Right lobe of liver (tissue), 6 donors: ENCODE measurements at regions not wholly inside any gene's neighbourhood (a gene's known extent, or its start where the extent isn't known, plus 50 kb on each side); places are given as distances from the start of the nearest gene placed in this dataset.

Experiments used
- ATAC-seq, 4 donors: fragments of 200-7000 bp; cut with Tn5 transposase; one replicate each; pipeline ENCODE4 v1.9.1; 2020; ENCODE audit warnings: mild to moderate bottlenecking in 4 of 4, moderate library complexity in 4 of 4
- DNase-seq, 3 donors: peaks; one replicate each; pipeline ENCODE4 v3.0.0-alpha.2; 2020
- H3K27ac ChIP-seq, 3 donors: fragments of 200-600 bp; one replicate each; pipeline ENCODE4 v1.8.0; 2022
- H3K27me3 ChIP-seq, 2 donors: fragments of 200-600 bp; one replicate each; pipeline ENCODE4 v1.8.0; 2022
- H3K36me3 ChIP-seq, 4 donors: fragments of 200-600 bp; sonication (generic) in 1 of 4; one replicate each; pipeline versions ENCODE4 v1.5.1 to v1.8.0; 2017 to 2022; ENCODE audit warnings: control low read depth in 1 of 4
- H3K4me1 ChIP-seq, 4 donors: fragments of 200-600 bp; sonication (generic) in 1 of 4; one replicate each; pipeline versions ENCODE4 v1.5.1 to v1.8.0; 2017 to 2022; ENCODE audit warnings: control low read depth in 1 of 4
- H3K4me3 ChIP-seq, 3 donors: fragments of 200-600 bp; one replicate each; pipeline ENCODE4 v1.8.0; 2022
- H3K9me3 ChIP-seq, 4 donors: fragments of 200-600 bp; sonication (generic) in 1 of 4; one replicate each; pipeline versions ENCODE4 v1.5.1 to v1.8.0; 2017 to 2022; ENCODE audit warnings: control low read depth in 1 of 4
- CTCF ChIP-seq, 4 donors: fragments of 200-600 bp in 3 of 4; fragments of 450-650 bp in 1 of 4; IDR thresholded peaks; one replicate each; pipeline versions ENCODE4 v1.5.1 to v1.8.0; 2016 to 2022; ENCODE audit warnings: antibody characterized with exemption in 4 of 4, mild to moderate bottlenecking in 2 of 4
- POLR2A ChIP-seq: fragments of 450-650 bp; IDR thresholded peaks from one replicate; pipeline ENCODE4 v1.6.1; 2017; ENCODE audit warnings: antibody characterized with exemption, mild to moderate bottlenecking
- WGBS: methylation state at CpG from one replicate; pipeline ENCODE4 v1.1.6; 2018; ENCODE audit warnings: low coverage, low lambda C conversion rate; ENCODE audit not compliant: insufficient coverage; ENCODE audit errors: missing lambda C conversion rate; 5-methylcytosine and 5-hydroxymethylcytosine counted together
- intact Hi-C, 2 donors: fragments of 100-400 bp; cut with DNase I; formaldehyde crosslinking; loops; one replicate each; pipeline versions ENCODE4 v1.11.2 to v1.14.1; 2022
- donor health status: DM: no; HTN: yes; CAD: no.
- donor health status: DM: no; HTN: no; CAD: no.
- donor health status: DM: no; HTN: no; CAD: no.
- donor health status: DM: no; HTN: yes; CAD: no.
- donor health status: DM: no; HTN: yes; CAD: no.

GRCh38 chr15:53397041-53397616 is 362.3 kb downstream of the WDR72 start:
- no peak for TF ChIP-seq CTCF (IDR thresholded peaks at IDR 0.05)
- TF ChIP-seq POLR2A, result no peak

DNA sequence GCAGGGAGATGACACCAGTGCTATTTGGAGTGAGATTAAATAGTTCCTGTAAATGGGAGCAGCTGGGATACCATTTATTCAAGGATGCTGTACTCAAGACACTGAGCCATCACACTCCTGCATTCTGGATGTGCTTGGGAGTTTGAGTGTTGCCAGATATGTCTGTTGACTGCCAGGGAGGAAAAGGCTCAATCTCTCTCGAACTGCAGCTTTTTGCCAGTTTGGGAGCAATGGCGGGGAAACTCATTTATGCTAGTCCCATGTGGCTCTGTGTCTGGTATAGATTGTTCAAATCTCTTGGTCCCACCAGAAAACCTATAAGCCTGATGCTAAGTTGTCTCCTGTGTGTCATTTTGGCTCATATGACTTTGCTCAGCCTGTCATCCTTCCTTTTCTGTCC is 363.6 kb downstream of the WDR72 start:
- no peak for ATAC-seq
- TF ChIP-seq POLR2A (no peak), CTCF (IDR thresholded peaks at IDR 0.05) (no peak)
- H3K4me3 ChIP-seq, result no peak overlapping the region
- no peaks in the 10 kb centered on the region for H3K27me3 ChIP-seq
- no peaks in the 10 kb centered on the region for H3K9me3 ChIP-seq
- no peaks in the 10 kb centered on the region for H3K36me3 ChIP-seq
- H3K27ac ChIP-seq, result no peak overlapping the region
- H3K4me1 ChIP-seq, result peaks cover 0 to 4% (median 0%) of the 10 kb centered on the region in 4 donors
- intact Hi-C loops, result no loop called here
- WGBS, result 86% methylated on average over 2 of the region's 2 CpGs
- no peak for DNase-seq

More at GRCh38 chr15:53397041-53397616, 362.3 kb downstream of the WDR72 start:
- Histone ChIP-seq H3K4me1 (peaks cover 0 to 4% (median 0%) of the 10 kb centered on the region in 4 donors), H3K27me3 (no peaks in the 10 kb centered on the region), H3K4me3 (no peak overlapping the region), H3K36me3 (no peaks in the 10 kb centered on the region), H3K27ac (no peak overlapping the region), H3K9me3 (no peaks in the 10 kb centered on the region)
- intact Hi-C loops, result no loop called here
- ATAC-seq, result no peak
- no peak for DNase-seq
- WGBS, result 60% methylated on average over 3 of the region's 3 CpGs

- no peak for ATAC-seq
- 86% methylated on average over 1 of the region's 1 CpG for WGBS
Measured at GRCh38 chr15:53390549-53390948, 368.9 kb downstream of the WDR72 start.

DNA sequence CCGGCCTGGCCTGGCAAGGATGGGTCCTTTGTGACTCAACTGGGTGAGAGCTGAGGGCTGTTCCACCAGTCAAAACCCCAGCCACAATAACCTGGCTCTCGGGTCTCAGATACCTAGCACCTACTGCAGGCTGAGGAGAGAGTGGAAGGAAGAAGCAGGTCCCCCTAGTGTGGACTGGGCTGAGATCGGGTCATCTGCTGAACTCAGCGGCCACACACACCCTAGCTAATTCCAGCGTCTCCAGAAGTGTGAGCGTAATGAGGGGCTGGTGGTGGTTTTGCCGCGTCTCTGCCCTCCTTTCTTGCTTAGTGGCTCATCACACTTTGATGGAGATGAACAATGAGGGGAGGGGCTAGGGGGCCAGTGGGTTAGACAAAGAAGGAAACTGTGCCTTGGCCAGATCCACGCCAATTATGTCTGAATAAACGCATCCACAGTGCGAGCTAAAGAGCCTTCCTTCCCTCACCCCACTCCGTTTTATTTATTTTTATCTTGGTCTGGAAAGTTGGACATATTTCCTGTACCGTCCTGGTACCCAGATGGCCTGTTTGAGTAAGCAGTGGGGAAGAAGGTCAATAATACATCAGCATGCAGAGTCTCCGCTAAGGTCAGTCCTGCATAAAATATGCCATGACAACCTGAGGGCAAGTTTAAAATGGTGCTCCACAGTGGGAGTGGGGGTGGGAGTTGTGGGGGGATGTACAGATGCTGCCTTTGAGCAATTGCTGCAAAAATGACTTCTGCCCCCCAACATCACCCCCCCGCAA is 370.0 kb downstream of the WDR72 start:
- no peak for TF ChIP-seq POLR2A
- TF ChIP-seq CTCF (IDR thresholded peaks at IDR 0.05), result no peak
- no peak for ATAC-seq

More at GRCh38 chr15:53390549-53390948, 368.9 kb downstream of the WDR72 start:
- H3K9me3 ChIP-seq, result no peaks in the 10 kb centered on the region
- H3K4me3 ChIP-seq, result no peak overlapping the region
- no peak for DNase-seq
- intact Hi-C loops, result no loop called here
- peaks cover 0 to 4% (median 0%) of the 10 kb centered on the region in 4 donors for H3K4me1 ChIP-seq
- H3K27ac ChIP-seq, result no peak overlapping the region
- TF ChIP-seq POLR2A (no peak), CTCF (IDR thresholded peaks at IDR 0.05) (no peak)
- H3K27me3 ChIP-seq, result no peaks in the 10 kb centered on the region
- H3K36me3 ChIP-seq, result no peaks in the 10 kb centered on the region

More for the DNA sequence above, 370.0 kb downstream of the WDR72 start:
- peaks cover 0 to 6% (median 0%) of the 10 kb centered on the region in 4 donors for H3K4me1 ChIP-seq
- WGBS, result 82% methylated on average over 13 of the region's 15 CpGs
- H3K9me3 ChIP-seq, result no peaks in the 10 kb centered on the region
- intact Hi-C loops, result no loop called here
- DNase-seq, result no peak
- no peaks in the 10 kb centered on the region for H3K27me3 ChIP-seq
- H3K4me3 ChIP-seq, result no peak overlapping the region
- H3K27ac ChIP-seq, result no peak overlapping the region
- no peaks in the 10 kb centered on the region for H3K36me3 ChIP-seq
